ENCODE measurements at regions not wholly inside any gene's neighbourhood (a gene's known extent, or its start where the extent isn't known, plus 50 kb on each side); places are given as distances from the start of the nearest gene placed in this dataset.
"Not testable (repeated sequence)": the region's sequence is repeated elsewhere in the genome, so short reads cannot be mapped to it uniquely, and the experiment has no call there.

DNA sequence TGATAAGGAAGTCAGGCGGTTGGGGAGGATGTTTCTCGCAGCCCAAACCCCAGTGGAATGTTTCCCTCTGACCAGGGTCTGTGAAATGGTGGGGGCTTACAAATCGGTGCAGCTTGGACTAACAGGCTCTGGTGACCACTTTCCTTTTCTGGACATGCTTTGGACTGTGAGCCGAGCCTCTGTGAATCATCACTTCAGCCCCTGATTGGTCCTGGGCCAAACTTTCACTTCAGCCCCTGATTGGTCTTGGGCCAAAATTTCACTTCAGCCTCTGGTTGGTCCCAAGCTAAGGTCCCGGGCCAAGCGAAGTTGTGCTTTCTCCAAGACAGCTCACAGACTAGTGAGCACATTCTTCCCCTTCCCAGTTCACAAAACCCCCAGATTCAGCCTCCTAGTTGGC, 223.7 kb upstream of the ANKRD20A1 start:
- DNase-seq (ENCODE audit: low read depth in 4 of 4, low spot score in 3 of 4), result not testable (repeated sequence)

DNA sequence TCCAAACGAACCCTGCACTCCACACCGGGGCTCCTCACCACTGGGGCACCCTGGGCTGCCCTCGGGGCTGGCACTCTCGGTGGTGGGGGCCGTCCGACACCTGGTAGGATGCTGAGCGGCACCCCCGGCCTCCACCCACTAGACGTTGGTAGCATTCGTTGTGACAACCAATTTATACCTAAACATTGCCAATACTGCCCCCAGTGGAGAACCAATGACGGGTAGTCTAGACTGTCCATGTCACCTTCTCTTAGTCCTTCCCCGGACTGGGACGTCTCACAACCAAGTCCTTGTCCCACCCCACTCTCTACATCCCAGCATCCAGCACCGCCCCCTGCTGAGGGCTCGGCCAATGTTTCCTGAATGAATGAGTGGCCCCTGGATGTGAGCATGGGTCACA, 246.8 kb upstream of the ANKRD20A1 start:
- DNase-seq (ENCODE audit: low read depth in 4 of 4, low spot score in 3 of 4), result not testable (repeated sequence)

DNA sequence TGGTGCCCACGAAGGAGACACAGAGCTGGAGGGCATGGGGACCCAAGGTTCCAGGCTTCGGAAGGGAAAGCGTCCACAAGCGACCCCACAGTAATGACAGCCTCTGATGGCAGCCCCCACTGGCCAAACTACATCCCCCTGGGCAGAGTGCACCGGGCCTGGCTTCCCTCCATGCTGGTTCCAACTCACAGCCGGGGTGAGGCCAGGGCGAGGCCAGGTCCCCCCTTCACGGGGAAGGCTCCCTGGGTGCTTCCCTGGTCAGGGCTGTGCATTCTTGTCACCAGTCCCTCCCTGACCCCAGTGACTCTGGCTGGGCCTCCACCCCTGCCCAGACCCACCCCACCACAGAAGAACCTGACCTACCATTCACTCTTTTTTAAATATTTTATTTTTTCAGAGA, 248.9 kb upstream of the ANKRD20A1 start:
- not testable (repeated sequence) for DNase-seq (ENCODE audit: low read depth in 4 of 4, low spot score in 3 of 4)

DNA sequence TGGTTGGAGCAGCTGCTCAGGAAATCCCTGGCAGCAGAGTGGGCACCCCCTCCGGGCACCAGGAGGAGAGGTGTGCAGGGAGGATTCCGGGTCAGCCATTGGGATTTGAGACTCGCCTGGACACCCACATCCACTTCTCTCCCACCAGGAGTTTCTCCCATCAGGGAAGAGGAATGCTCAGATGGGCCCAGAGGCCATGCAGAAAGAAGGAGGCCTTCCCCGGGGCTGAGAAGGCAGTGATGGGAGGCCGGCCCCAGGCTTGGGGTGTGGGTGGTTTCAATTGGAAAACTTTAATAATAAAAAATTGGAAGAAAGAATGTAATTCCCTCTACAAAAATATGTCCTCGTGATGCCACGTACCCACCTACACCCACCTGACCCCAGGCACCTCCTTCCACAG, 249.3 kb upstream of the ANKRD20A1 start:
- DNase-seq (ENCODE audit: low read depth in 4 of 4, low spot score in 3 of 4), result not testable (repeated sequence)

DNA sequence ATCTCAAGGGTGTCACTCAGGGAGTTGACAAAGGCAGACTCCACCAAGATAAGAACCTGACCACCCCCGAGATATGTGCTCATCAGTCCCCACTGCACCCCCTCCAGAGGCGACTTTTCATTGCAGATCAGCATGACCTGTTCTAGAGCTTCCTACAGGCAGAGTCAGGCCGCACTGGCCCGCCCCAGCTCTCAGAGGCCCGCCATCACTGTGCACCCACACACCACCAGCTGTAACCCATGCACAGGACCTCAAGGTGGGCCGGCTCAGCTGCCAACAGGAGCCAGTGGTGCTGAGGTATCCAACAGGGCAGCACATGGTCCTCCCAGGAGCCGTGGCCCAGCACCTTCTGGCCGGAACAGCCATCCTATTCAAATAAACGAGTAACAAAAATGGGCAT, 253.6 kb upstream of the ANKRD20A1 start:
- not testable (repeated sequence) for DNase-seq (ENCODE audit: low read depth in 4 of 4, low spot score in 3 of 4)

DNA sequence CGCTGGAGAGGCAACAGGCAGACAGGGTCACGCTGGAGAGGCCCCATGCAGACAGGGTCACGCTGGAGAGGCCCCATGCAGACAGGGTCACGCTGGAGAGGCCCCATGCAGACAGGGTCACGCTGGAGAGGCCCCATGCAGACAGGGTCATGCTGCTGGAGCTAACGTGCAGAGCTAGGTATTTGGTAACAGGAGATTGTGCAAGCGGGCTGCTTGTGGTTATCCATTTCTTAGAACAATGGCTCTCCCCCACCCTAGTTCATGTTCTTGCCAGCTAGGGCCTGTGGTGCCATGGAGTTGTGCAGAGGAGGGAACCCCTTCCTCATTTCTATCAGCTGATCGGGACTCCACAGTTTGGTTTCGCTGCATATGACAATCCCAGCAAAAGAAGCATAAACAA, 255.1 kb upstream of the ANKRD20A1 start:
- not testable (repeated sequence) for DNase-seq (ENCODE audit: low read depth in 4 of 4, low spot score in 3 of 4)

DNA sequence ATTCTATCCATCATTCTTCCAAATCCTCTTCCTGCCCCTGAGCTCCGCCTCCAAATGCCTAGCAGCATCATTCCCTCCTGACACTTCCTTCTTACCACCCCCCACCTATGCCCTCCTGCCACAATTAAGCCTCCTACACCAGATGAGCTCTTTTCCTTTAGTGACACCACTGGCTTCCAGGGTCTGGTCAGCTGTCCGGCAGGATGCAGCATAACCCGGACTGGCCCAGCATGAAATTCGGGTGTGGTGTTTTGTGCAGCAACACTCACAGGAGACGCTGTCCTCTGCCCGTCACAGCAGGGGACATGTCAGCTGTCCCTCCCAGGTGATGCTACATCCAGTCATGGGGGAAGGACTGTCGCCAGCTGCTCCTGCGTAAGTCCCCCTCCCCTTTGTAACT, 266.3 kb upstream of the ANKRD20A1 start:
- DNase-seq (ENCODE audit: low read depth in 4 of 4, low spot score in 3 of 4), result not testable (repeated sequence)

DNA sequence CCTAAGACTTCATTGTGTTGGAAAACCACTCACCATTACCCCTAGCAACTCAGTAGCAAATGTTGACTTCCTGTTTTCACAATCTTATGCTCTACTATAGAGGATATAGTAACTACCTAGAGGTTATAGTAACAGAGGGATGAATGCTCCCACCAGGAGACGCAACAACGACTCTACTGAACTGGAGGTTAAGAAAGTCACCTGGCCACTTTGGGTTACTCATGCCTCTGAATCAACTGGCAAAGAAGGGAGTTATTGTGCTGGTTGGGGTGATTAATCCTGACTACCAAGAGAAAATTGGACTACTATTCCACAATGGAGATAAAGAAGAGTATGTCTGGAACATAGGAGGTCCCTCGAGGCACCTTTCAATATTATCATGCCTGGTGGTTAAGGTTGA, 302.9 kb upstream of the ANKRD20A1 start:
- not testable (repeated sequence) for DNase-seq (ENCODE audit: low read depth in 4 of 4, low spot score in 3 of 4)

DNA sequence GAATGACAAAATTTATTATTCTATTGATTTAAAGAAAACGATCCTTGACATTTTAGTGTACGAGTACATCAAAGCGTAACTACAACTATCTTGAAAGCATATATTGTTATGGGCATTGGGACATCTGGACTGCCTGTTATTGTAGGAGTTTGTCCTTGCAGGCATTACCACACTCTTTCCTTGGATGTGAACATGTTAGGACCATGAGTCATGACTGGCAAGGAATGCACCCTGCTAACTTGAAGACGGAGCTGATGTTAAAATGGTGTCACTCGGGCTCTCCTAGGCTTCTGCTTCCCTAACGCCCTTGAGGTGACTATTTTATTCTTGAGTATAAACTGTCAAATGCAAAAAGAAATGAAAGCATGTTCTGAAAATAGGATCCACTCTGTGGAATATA, 308.7 kb upstream of the ANKRD20A1 start:
- DNase-seq (ENCODE audit: low read depth in 4 of 4, low spot score in 3 of 4), result not testable (repeated sequence)

DNA sequence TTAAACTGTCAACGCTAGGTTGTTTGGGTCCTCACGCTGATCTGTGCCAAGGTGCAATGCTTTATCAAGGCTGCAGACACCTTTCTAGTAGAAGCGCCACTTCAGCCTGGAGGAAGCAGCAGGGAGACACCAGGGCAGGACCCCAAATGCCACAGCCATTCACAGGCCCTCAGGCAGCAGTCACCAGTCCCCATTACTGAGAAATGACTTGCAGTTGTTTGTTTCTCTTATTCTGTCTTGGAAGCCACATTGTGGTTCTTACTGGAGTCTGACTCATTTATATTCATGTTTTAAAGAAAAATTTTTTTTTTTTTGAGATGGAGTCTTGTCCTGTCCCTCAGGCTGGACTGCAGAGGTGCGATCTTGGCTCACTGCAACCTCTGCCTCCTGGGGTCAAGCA, 328.9 kb upstream of the ANKRD20A1 start:
- not testable (repeated sequence) for DNase-seq (ENCODE audit: low read depth in 4 of 4, low spot score in 3 of 4)

DNA sequence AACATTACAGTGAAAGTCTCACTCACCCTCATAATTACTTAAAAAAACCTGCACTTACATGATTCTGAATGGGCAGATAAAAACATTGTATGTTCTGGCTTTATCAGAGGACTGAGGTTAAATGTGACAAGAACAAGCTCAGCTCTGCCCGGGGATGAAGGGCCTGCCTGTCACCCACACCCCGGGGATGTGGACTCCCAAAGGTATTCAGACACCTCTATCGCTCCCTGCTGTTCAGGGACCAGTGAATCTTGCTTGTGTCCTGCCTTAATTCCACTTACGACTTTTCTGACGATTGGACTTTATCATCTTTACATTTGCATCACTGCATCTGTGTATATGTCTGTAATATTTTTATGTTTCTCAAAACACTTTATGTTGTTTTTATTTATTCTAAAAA, 341.8 kb upstream of the ANKRD20A1 start:
- not testable (repeated sequence) for DNase-seq (ENCODE audit: low read depth in 4 of 4, low spot score in 3 of 4)

DNA sequence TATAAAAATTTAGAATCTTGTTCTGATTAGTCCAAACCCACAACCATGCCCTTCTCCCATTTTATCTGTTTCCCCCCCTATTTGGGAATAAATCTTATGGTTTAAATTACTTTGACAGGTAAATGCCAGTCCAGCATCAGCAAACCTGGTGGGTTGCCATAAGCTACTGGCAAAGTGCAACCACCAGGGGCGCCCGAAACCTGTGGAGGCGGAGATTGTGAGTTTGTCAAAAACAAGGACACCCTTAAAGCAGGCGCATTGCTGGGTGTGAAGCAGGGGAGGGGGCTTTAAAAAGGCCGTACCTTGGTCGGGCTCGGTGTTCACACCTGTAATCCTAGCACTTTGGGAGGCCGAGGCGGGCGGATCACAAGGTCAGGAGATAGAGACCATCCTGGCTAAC, 344.1 kb upstream of the ANKRD20A1 start:
- not testable (repeated sequence) for DNase-seq (ENCODE audit: low read depth in 4 of 4, low spot score in 3 of 4)

DNA sequence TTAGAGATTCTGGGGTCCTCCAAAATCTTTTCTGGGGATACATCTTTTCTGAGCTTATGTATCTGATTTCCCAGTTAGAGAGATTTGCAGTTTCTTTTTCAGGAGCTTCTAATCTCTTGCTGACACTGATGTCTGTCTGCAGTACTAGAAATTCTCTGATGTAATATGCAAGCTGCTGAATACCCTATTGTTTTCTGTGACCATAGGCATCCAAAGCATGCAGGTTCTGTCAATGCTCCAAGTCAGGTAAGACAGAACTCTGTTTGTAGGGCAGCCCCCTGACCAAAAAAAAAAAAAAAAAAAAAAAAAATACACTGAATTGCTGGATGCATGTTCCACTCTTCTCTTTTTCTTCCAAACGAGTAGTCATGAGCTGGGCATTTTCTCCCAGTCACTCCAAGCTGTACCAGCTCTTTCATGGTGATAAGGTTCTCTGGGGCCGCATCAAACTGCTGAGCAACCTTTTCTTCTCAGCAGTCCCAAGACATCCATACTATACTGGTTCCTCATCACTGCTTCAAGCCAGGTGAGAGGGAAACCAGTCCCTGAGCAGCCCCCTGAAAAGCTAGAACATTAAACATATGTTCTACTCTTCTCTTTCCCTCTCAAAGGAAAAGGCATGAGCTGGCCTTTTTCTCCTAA, 354.9 kb upstream of the ANKRD20A1 start:
- DNase-seq (ENCODE audit: low read depth in 4 of 4, low spot score in 3 of 4), result not testable (repeated sequence)

DNA sequence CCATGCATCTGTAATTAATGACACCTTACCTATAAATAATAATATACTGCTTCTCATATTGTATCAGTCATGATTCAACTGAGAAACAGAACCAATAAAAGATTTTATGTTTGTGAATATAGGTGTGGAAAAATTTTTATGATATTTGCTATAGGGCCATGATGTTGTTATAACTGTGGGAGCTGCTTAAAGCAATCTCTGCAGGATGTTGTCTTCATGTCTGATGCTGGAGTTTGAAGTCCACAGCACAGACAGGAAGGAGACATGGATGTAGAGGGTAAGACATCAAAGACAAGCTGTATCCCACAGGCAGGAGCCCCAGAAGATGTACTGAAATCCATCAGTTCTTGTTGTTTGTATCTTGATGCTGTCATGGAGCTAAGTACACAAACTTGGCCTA, 366.7 kb upstream of the ANKRD20A1 start:
- not testable (repeated sequence) for DNase-seq (ENCODE audit: low read depth in 4 of 4, low spot score in 3 of 4)

DNA sequence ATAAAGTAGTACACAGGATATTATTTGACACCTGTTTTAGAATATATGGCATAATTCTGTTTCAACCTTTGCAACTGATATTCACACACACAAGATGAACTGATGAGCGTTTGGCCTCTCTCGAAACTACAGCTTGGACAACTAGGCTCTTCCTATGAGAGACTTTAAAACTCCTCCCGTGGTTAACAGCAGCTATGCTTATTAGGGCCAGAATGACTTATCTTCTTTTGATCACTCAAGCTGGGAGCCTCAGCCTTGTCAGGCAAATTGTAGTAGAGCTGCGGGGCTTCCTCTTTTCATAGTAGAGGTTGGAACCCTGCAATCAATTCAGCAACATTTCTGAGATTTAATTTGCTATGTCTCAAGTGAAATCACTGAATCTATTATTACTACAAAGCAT, 381.3 kb upstream of the ANKRD20A1 start:
- DNase-seq (ENCODE audit: low read depth in 4 of 4, low spot score in 3 of 4), result not testable (repeated sequence)

DNA sequence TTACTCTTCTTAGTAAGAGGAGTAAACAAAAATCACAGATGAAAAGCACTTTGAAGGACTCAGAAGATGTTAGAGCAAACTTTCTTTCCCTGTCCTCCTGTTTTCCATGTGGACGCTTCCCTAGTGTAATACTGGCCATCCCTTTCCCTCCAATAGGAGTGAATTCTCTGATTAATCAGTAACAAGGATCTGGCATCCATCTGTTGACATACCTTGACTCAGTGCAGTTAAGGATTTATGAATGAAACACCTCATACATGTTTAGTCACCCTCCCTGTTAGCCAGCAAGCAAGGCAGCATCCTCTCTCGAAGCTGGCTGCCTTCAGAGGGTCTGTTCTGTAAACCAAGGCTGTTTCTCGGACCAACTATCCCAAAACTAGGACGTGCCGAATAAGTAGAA, 388.0 kb upstream of the ANKRD20A1 start:
- DNase-seq (ENCODE audit: low read depth in 4 of 4, low spot score in 3 of 4), result not testable (repeated sequence)

DNA sequence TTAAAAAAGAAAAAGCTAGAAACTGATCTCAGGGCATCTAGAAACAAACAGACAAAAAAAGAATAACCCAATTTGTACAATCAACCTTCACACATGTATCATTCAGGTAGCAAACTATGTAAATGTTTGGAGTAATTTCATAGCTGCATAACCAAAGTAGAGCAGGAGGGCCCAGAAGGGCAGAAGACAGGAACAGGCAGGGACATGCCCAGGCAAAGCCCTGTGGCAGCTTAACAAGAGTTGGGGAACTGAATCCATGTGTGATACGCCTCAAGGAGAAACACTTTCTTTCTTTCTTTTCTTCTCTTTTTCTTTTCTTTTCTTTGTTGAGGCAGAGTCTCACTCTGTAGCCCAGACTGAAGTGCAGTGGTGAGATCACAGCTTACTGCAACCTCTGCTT, 390.4 kb upstream of the ANKRD20A1 start:
- not testable (repeated sequence) for DNase-seq (ENCODE audit: low read depth in 4 of 4, low spot score in 3 of 4)

DNA sequence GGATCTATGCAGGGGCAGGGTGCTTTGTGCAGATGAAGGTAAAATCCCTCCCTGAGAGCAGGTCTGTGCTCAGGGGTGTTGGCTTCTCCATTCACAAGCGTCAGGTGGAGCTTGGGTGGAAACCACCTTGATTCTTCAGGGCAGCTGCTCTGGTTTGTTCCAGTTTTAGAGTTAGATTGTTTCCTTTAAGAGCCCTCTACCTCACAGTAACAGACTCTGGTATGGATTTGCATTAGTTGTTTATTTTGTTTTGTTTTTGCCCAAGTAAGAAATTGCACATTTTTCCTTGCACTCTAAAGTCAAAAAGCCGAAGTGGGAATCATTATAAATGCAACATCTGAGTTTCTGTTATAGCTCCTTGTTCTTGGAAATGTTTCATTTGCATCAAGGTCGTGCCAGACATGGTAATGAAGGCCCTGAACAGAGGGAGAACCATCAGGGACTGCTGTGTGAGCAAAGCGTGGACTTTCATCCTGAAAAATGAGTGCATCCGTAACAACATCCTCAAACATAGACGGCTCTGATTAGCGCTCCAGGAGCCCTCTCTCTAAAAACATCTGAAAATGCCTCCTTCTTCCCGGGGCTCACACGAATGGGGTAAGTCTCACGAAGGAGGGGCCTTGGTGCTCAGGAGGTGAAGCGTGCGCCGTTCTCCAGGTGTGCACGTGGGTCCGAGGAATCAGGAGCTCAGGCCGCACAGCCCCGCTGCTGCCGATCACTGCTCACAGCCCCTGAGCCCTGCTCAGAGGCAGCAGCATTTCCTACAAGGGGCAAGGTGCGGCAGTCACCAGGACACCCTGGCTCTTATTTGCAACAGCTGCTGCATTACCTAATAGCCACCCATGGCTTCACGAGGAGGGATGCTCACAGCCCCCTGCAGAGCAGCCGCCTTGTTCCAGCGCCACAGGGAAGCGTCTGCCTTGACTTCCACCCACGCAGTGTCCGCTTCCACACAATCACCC, 396.7 kb upstream of the ANKRD20A1 start:
- not testable (repeated sequence) for DNase-seq (ENCODE audit: low read depth in 4 of 4, low spot score in 3 of 4)

DNA sequence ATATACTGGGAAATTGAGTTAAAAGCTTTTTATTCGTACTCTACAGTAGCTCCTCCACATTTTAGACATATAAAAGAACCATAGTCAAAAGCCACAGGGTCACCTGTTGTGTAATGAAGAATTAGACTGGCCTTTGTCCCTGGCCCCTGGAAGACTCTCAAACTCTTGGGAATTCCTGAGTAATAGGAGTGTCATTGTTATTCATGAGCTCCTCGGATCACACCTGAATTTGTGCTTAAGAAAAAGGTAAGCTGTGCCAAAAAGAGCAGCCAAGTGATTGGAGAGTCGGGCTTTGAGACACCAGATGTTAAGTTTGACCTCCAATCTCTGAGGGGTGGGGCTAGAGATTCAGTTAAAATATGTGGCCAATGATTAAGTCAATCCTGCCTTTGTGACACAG, 405.8 kb upstream of the ANKRD20A1 start:
- not testable (repeated sequence) for DNase-seq (ENCODE audit: low read depth in 4 of 4, low spot score in 3 of 4)

DNA sequence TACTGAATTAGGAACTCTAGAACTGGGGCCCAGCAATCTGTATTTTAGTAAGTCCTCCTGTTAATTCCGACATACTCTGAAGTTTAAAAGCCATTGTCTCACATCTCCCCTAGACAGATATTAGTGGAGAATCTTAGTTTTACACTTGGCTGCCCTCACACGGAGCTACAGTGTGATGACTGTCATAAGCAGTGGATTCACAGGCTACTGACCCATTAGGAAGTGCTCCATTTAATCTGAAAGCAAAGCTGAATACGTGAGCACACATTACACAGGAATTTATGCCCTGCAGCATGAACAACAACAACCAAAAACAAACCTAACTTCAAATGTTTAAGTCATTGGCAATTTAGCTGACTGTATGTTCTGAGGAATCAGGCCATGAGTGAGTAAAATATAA, 416.4 kb upstream of the ANKRD20A1 start:
- DNase-seq (ENCODE audit: low read depth in 4 of 4, low spot score in 3 of 4), result not testable (repeated sequence)

DNA sequence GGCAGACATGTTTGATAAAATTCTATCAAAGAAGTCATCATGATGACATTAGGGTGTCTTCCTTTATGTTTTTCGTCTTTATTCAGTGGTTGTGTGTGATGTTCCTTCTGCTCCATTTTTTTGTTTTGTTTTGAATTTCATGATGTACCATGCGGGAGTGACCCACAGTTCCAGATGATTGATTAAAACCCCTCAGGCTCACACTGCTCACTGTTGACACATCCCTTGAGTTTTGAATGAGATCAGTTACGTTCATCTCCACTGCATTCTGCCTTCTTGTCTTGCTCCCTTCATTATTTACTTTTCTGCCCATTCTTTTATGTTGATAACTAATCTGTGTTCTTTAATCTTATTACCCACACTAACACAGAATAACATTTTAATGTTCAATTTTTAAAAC, 421.7 kb upstream of the ANKRD20A1 start:
- DNase-seq (ENCODE audit: low read depth in 4 of 4, low spot score in 3 of 4), result not testable (repeated sequence)

DNA sequence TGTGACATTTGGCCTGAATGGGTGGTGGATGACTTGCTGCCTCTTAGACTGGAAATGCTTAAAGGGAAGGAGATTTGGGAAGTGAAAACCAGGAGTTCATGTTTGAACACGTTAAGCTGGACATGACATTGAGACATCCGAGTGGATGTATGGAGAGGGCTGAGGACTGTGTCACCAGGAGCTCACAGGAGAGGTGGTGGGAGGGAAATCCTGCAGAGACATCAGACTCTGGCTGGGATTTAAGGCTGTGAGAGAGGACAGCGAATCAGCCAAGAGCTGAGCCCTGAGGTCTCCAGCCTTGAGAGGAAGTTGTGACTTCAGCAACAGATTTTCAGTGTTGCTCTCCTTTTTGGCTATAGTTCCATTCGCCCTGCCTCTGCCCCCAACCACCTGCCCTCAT, 432.5 kb upstream of the SPATA31A3 start:
- not testable (repeated sequence) for DNase-seq (ENCODE audit: low read depth in 4 of 4, low spot score in 3 of 4)
